HEK293 (cell line): ENCODE measurements at regions not wholly inside any gene's neighbourhood (a gene's known extent, or its start where the extent isn't known, plus 50 kb on each side); places are given as distances from the start of the nearest gene placed in this dataset.

Experiments
- MZF1 ChIP-seq: fragments of 450-650 bp; formaldehyde crosslinking; IDR thresholded peaks from 2 replicates; pipeline ENCODE4 v1.5.1; 2017; ENCODE audit warnings: missing biosample characterization, missing genetic modification characterization, borderline replicate concordance
- ZNF600 ChIP-seq: fragments of 450-650 bp; formaldehyde crosslinking; IDR thresholded peaks from 2 replicates; pipeline ENCODE4 v1.5.1; 2016; ENCODE audit warnings: missing biosample characterization, missing genetic modification characterization
- TF ChIP-seq, protein P1 (sequence below): fragments of 450-650 bp; formaldehyde crosslinking; IDR thresholded peaks from 2 replicates; pipeline ENCODE4 v1.5.1; 2016; ENCODE audit warnings: missing biosample characterization, missing genetic modification characterization, low read depth
- TF ChIP-seq, protein P2 (sequence below): fragments of 450-650 bp; formaldehyde crosslinking; IDR thresholded peaks from 2 replicates; pipeline ENCODE4 v1.5.1; 2016; ENCODE audit warnings: missing biosample characterization, missing genetic modification characterization
- TF ChIP-seq, protein P3 (sequence below): sonication (generic); formaldehyde crosslinking; IDR thresholded peaks from 2 replicates; pipeline ENCODE4 v1.8.1; 2022; ENCODE audit warnings: mild to moderate bottlenecking, moderate library complexity, missing genetic modification reagents
- TF ChIP-seq, protein P4 (sequence below): fragments of 450-650 bp; formaldehyde crosslinking; IDR thresholded peaks from 2 replicates; pipeline ENCODE4 v1.5.1; 2016; ENCODE audit warnings: missing biosample characterization, missing genetic modification characterization, borderline replicate concordance

DNA sequence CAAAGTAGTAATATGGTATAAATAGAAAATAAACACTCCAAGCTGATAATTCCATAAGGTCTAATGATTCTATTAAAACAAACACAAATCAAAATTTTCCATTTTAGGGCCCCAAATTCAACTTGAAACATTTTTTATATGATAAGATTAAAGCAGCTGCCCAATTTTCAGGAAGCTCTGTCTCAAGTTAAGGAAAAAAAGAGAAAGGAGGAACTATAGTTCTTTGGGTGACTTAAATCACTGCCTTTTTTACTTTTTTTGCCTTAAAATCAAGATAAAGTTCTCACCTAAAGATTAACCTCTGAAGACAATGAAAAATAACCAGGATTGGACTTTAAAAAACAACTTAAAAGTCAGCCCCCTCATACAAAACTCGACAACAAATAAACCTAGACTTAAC, 76.0 kb upstream of the IFNE start:
- TF ChIP-seq MZF1 (no peak), ZNF600 (tag by site-specific recombination) (no peak)
- TF ChIP-seq, protein P1, sequence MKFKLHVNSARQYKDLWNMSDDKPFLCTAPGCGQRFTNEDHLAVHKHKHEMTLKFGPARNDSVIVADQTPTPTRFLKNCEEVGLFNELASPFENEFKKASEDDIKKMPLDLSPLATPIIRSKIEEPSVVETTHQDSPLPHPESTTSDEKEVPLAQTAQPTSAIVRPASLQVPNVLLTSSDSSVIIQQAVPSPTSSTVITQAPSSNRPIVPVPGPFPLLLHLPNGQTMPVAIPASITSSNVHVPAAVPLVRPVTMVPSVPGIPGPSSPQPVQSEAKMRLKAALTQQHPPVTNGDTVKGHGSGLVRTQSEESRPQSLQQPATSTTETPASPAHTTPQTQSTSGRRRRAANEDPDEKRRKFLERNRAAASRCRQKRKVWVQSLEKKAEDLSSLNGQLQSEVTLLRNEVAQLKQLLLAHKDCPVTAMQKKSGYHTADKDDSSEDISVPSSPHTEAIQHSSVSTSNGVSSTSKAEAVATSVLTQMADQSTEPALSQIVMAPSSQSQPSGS (tag by site-specific recombination), result no peak
- TF ChIP-seq, protein P2, sequence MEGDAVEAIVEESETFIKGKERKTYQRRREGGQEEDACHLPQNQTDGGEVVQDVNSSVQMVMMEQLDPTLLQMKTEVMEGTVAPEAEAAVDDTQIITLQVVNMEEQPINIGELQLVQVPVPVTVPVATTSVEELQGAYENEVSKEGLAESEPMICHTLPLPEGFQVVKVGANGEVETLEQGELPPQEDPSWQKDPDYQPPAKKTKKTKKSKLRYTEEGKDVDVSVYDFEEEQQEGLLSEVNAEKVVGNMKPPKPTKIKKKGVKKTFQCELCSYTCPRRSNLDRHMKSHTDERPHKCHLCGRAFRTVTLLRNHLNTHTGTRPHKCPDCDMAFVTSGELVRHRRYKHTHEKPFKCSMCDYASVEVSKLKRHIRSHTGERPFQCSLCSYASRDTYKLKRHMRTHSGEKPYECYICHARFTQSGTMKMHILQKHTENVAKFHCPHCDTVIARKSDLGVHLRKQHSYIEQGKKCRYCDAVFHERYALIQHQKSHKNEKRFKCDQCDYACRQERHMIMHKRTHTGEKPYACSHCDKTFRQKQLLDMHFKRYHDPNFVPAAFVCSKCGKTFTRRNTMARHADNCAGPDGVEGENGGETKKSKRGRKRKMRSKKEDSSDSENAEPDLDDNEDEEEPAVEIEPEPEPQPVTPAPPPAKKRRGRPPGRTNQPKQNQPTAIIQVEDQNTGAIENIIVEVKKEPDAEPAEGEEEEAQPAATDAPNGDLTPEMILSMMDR, result no peak
- TF ChIP-seq, protein P3, sequence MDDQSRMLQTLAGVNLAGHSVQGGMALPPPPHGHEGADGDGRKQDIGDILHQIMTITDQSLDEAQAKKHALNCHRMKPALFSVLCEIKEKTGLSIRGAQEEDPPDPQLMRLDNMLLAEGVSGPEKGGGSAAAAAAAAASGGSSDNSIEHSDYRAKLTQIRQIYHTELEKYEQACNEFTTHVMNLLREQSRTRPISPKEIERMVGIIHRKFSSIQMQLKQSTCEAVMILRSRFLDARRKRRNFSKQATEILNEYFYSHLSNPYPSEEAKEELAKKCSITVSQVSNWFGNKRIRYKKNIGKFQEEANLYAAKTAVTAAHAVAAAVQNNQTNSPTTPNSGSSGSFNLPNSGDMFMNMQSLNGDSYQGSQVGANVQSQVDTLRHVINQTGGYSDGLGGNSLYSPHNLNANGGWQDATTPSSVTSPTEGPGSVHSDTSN (CRISPR knock-in tag), result no peak
- TF ChIP-seq, protein P4, sequence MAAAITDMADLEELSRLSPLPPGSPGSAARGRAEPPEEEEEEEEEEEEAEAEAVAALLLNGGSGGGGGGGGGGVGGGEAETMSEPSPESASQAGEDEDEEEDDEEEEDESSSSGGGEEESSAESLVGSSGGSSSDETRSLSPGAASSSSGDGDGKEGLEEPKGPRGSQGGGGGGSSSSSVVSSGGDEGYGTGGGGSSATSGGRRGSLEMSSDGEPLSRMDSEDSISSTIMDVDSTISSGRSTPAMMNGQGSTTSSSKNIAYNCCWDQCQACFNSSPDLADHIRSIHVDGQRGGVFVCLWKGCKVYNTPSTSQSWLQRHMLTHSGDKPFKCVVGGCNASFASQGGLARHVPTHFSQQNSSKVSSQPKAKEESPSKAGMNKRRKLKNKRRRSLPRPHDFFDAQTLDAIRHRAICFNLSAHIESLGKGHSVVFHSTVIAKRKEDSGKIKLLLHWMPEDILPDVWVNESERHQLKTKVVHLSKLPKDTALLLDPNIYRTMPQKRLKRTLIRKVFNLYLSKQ (tag by site-specific recombination), result no peak
